ENCODE measurements at regions not wholly inside any gene's neighbourhood (a gene's known extent, or its start where the extent isn't known, plus 50 kb on each side); places are given as distances from the start of the nearest gene placed in this dataset.
"Not testable (repeated sequence)": the region's sequence is repeated elsewhere in the genome, so short reads cannot be mapped to it uniquely, and the experiment has no call there.

DNA sequence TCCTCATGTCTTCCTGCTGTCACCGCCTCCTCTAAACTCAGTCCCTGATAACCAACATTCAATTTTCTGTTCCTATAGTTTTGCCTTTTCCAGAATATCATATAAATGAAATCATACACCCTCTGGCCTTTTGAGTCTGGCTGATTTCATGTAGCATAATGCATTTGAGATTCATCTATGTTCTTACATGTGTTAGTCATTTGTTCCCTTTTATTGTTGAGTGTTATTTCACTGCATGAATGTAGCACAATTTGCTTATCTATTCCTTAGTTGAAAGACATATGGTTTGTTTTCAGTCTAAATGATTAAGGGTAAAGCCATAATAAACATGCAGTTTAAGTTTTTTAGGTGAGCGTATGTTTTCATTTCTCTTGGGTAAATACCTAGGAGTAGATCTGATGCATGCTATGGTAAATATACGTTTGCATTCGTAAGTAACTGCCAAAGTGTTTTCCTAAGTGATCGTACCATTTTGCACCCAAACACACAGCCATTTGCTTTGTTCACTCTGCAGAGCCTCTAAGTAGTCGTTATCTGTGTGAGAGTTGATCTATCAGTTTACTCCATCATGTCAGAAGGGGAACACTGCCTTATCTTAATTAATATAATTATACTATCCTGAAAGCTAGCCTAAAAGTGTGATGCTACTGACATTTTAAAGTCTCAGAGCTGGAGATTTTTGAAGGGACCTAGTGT is 460.8 kb downstream of the DMAC1 start:
- DNase-seq = no peak

DNA sequence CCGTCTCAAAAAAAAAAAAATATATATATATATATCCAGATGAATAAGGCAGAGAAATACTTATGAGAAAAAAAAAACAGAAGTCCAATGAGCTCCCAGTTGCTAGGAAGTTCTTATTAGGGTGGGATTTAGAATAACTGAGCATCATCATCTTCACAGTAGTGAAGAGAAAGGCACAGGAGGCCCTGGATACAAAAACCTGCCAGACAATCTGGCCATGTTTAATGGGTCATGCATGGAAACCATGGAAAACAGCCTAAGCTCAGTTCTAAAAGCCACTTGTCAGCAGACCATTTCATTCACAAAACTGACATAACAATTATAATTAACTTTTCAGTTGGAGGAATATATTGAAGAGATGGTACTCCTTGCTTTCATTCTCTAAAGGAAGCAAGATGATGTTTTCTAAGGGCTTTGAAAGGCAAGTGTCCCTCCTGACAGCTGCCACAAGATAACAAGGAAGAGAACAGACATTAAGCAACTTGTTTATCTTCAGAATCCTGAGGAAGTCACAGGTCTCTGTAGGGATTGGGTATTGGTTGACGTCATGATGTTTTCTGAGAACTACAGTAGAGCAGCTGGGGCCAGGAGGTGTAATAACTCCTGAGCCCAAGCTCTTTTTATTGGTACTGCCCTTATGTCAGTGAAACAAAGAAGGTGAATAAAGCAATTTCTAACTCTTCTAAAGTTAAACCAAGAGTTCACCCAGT is 463.1 kb downstream of the DMAC1 start:
- no peak for DNase-seq

DNA sequence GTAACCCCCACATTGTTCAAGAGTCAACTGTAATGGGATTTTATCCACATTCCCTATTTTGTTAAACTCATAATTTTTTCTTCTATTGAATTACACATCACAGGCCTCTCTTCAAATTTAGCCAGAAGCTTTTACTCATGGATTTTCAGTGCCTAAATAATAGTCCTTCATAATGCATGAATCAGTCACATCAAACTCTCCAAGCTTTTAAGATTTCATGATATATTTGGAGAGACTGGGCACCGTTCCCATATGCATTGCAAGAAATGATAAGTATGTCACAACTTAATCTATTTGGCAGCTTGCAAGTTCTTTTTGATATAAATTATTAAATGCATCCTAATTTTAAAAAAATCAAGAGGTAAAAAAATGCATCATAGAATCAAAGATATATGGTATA is 465.9 kb downstream of the DMAC1 start:
- DNase-seq = no peak

DNA sequence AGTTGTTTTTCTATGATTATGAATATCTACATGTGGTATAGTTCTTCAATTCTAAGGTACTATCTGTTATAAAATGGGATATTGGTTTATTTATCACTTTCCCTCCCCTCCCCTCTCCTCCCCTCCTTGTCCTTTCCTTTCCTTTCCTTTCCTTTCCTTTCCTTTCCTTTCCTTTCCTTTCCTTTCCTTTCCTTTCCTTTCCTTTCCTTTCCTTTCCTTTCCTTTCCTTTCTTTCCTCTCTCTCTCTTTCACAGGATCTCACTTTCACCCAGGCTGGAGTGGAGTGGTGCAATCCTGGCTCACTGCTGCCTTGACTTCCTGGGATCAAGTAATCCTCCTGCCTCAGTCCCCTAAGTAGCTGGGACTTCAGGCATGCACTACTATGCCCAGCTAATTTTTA is 466.8 kb downstream of the DMAC1 start:
- no peak for DNase-seq

DNA sequence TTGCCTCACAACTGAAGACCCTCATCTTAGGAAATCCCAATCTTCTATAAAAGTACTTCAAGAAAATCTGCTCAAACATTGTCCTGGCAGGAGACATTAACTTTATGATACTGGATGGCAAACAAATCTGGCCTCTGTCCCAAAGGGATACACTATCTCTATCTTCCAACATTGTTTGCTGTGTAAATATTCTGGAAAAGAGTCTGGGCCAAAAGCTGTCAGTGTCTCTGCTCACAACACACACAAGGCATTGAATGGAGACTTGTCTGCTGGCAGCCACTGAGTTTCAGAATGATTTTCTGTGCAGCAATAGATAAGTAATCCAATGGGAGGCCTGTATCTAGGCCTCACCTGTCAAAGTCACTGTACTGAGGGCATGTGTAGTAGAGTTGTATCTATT is 471.1 kb downstream of the DMAC1 start:
- DNase-seq = no peak

DNA sequence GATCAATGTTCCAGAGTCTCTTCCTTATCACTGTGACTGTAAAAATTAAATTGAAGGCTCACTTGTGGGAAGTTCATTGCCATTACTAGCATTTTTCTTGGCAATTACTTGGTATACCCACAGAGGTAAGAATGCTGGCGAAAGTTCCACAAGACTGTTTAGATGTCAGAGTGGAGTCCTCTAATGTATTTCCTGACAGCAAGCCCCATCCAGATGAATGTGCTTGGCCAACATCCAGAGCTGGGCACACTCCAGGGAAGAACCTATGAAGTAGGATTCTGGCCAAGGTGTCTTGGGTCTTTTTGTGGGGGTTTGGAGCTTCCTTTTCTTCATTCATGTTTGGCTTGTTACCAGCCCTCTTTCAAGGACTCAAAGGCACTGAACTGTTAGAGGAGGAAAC is 473.6 kb downstream of the DMAC1 start:
- DNase-seq = no peak

DNA sequence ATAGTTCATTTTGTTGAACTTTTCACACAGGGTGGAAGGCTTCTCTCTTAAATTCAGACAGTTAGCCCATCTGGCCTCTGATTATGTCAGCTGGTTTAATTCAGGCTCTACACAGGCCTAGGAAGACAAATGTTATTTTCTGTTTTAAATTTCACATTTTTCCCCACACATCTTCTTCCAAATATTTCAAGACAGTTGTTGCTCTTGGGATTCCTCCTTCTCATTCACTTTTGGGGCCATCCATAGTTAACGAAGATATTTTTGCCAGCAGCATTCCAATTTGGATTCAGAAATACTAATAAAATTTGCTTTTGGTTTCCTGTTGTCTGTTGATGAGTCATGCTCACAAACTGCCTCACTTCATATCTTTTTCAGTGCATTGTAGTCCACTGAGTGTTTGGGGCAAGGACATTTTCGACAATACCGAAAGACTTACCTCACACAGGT is 475.4 kb downstream of the DMAC1 start:
- DNase-seq = no peak

DNA sequence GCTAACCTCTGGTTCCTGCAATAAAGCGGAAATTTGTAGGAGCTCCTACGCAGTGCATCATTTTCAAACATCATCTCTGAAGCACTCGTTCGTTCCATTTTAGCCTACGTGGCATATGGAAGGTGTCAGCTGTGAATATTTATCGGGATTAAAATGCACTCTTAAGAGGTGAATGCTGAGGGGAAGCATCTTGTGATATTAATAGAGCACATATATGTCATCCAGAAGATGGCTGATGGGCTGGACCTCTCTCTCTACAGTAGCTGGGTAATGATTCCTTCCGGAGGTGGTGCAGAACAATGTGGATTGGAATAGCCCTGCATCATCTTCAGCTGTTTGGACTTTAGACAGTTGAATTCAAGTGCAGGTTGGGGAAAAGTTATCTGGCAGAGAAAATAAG is 478.7 kb downstream of the DMAC1 start:
- no peak for DNase-seq

DNA sequence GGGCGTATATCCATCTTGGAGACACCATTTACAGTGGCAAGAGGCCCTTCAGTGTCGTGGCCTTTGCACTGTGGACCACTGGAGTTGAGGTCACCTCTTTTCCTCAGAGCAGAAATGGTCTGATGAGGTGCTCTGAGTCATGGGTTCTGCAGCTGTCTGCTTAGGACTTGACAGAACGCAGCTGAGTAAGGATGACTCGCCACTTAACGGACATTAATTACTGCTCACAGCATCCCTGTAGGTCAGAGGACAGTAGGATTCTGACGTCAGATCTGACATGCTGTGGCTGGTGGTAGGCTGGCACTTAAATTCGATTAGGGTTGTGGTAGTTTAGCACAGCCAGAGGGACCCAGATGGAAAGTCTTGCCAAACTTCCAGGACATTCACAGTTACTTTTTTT is 479.4 kb downstream of the DMAC1 start:
- DNase-seq = no peak

DNA sequence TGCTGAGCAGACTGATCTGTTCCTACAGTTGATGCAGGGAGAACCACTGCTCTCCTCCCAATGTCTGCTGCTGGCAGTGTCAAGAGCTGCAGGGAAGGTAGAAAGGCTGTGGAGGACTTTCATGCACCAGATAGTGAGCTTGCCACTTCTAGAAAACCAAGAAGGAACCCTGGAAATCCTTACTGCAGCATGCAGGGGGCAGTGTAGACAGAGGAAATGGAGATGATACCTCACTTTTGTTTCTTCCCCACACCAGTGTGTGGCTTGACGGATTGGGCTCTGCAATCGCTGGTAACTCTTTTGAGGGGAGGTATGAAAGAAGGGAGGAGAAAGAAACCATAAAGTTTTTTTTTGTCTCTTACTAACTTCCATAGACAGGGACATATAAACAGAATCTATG is 480.7 kb downstream of the DMAC1 start:
- no peak for DNase-seq

DNA sequence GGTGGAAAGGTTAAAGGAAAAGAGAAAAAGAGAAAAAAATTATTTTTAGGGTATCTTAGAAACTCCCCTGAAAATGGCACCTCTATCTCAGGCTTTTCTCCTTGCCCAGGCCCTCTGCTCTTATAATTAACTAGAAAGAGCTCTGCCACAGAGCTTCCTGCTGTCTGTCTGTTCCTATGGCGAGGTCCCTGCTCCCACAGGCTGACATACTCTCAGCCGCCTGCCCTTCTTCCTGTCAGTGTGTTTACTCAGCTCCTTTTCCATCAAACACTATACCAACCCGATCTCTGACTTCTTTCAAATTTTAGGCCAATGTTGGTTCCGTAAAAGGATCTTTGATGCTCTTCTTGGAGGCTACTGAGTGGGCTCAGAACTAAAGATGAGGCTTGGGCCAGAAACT is 482.6 kb downstream of the DMAC1 start:
- no peak for DNase-seq

DNA sequence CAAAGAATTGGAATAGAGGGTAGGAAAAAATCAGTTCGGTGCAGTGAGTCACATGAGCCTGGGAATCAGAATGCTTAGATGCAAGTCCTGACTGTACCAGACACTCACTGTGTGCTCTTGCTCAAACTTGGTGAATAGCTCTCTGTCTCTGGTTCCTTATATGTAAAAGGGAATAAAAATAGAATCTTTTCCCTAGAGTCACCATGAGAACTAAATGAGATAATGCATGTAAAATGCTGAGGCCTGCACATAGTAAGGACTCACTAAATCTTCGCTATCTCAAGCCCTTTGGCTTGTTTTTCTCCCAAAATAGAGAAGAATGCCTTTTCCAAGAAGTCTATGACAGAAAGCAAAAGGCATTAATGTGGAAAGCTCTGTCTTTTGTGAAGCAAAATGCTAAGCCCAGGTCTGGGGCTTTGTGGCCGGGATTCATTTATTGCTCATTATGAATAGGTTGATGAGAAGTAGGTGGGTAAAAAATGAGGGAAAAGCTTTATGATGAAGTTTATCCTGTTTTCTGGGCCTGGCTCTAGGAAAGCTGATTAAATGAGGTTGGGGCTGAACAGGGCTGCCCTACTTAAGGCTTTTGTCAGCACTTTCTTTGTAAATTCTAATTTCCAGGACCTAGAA is 483.3 kb downstream of the DMAC1 start:
- no peak for DNase-seq

DNA sequence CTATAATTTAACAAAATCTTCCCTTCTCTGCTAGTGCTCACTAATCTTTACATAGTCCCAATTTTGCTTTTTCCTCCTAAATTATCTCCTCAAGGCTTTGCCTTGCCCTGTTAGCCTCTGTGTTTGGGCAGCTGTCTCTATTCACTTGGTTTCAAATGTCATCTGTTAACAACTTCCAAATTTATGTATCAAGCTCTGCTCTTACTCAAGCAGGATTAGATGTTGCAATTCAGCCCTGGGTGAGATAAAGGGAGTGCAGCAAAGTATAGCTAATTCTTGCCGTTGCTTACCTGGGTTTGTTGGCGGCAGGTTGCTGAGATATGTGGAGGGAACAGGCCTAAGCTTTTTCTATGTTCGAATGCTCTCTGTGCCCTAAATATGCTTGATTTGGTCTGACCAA is 483.8 kb downstream of the DMAC1 start:
- no peak for DNase-seq

DNA sequence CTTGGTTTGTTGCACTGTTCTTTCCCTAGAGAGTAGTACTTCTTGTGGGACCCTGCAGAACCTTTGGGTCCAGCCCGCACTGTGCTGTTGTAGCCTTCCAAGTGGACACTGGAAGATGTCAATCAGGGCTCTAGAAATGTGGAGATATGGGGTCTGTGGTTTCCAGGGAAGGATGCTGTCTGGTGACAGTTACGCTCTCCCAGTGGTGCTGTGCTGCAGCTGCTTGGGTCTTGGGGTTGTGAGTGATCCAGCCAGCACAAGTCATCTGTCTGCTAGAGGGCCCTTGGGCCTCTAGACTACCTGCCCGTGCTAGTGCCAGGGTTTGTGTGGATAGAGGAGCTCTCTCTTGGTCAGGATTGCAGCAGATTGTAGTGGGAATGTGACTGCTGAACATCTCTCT is 484.5 kb downstream of the DMAC1 start:
- no peak for DNase-seq

DNA sequence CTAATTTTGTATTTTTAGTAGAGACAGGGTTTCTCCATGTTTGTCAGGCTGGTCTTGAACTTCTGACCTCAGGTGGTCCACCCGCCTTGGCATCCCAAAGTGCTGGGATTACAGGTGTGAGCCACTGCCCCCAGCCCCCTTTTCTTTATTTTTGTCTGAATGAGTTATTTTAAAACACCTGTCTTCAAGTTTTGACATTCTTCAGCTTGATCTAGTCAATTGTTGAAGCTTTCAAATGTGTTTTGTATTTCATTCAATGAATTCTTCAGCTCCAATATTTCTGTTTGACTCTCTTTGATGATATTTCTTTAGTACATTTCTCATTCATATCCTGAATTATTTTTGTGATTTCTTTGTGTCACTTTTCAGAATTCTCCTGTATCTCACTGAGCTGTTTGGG is 486.2 kb downstream of the DMAC1 start:
- no peak for DNase-seq

DNA sequence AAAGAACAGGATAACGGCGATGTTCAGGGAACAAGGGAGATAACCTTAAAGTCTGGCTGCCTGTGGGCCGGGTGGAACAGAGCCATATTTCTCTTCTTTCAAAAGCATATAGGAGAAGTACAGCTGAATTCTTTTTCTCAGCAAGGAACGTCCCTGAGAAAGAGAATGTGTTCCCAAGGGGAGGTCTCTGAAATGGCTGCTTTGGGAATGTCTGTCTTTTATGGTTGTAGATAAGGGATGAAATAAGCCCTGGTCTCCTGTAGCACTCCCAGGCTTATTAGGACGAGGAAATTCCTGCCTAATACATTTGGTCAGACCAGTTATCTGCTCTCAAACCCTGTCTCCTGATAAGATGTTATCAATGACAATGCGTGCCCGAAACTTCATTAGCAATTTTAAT is 490.5 kb downstream of the DMAC1 start:
- not testable (repeated sequence) for DNase-seq

DNA sequence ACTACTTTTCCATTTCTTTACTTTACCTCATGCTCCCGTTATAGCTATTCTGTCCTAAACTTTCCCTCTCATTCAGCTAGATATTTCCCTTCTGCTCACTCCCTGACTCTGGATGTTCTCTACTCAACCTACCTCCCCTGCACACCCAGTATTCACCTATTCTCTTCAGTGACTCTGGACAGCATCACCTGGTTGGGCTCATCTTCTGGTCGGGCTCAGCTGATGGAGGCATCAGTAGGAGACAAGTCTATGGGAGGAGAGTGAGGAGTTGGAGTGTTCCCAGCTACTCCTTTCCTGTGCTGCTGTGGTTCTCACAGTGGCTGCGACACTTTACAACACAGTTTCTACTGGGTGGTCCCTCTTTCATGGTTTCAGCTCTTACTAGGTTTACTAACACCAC is 493.9 kb downstream of the DMAC1 start:
- no peak for DNase-seq

DNA sequence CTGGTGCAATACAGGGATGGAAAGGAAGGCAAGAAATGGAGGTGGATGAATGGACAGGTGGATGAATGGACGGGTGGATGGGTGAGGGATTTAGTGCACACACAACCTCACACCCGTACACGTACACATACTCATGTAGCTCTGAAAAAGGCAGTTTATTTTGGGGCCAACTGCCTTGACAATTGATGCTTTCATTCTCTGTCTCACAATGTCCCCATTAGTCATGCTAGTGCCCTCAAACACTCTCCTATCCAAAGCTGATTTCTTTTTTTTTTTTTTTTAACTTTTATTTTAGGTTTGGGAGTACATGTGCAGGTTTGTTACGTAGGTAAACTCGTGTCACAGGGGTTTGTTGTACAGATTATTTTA is 495.0 kb downstream of the DMAC1 start:
- DNase-seq = no peak

DNA sequence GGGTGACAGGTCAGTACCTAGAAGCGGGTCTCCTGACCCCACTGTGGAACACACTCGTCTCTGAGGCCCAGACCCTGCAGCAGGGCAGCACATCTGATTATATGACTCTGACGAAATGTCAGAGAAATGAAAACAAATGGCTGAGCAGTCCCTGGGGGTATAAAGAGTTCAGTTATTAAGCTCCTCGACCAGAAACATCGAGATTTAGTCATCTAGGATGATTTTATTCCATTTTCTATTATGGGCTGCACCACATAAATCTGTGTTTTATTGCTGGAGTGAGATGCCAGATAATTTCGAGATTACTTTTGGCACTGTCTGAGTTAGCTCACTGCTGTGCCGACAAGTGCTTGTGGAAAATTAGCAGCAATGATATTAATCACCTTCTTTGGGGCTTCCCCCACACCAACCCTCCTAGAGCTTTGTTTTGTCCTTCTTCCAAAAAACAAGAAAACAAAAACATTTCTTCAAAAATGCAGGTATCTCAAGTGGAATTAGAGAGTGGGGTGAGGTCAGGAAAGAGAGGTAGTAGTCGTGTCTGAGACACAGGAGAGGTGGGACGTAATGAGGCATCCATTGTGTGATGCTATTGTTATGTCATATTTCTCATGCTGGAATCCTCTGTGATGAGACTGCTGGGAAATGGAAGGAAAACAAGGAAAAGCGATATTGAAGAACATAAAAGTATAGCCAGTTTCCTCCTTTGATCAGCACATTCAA is 495.5 kb downstream of the DMAC1 start:
- DNase-seq = no peak

DNA sequence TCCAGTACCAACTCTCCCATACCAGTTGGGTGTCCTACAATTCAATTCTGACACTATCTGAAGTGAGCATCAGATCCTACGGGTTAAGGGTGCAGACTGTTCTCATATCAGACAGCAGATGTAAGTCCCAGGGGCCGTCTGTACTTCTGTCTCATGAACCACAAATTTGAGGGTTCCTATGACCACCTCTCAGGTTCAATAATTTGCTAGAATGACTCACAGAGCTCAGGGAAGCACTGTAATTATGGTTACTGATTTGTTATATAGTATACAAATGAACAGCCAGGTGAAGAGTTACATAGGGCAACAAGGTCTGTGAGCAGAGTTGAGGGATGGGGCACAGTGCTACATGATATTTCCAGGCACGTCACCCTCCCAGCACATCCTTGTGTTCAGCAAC is 499.1 kb downstream of the DMAC1 start:
- no peak for DNase-seq

DNA sequence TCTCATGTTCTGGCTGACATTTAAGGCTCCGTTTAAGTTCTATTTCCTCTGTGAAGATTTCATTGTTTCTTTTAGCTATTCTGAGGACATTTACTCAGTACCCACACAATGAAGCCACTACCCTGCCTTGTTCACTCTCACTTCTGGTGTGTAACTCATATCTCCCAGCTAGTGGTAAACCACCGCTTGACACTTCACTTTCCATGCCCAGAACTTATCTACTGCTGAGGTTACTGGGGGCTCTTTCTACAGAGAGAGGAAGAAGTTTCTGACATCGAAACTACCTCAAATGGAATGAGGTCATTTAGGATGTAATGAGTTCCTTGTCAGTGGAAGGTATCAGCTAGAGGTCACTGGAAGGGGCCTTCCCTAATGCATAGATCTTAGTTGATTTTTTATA is 501.5 kb downstream of the DMAC1 start:
- DNase-seq = peak; percentile 6

DNA sequence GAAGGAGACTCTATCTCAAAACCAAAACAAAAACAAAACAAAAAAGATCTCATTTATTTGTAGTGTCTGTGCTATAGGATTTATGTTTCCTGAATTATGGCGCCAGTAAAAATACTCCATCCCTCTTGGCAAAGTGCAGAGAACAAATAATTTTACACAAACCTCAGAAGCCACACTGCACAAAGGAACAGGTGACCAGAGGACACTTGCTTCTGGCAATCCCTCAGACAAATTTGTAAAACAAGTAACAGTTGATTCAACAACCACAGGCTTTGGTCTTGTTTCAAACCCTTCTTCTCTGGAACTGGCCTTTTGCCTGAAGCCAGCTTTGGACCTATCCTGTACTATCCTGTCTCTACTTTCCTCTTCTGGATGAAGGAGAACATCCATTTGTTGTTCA is 502.1 kb downstream of the DMAC1 start:
- no peak for DNase-seq

DNA sequence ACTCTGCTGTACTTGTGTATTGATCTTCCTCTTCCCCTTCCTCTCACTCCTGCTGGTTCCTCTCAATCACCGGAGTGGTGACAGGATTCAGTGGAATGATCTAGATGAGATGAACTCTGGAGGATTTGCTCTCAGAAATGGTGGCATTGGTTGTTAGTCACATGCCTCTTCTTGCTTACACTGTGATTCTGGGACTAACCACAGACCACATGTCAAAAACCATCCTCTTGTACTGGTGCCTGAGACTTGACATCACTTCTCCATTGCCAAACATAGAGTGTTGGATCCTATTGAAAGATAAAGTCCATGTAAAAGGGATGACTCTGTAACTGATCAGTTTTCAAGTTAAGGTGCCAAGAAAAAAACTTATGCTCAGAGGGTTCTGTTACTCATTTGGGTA is 506.5 kb downstream of the DMAC1 start:
- DNase-seq = no peak

DNA sequence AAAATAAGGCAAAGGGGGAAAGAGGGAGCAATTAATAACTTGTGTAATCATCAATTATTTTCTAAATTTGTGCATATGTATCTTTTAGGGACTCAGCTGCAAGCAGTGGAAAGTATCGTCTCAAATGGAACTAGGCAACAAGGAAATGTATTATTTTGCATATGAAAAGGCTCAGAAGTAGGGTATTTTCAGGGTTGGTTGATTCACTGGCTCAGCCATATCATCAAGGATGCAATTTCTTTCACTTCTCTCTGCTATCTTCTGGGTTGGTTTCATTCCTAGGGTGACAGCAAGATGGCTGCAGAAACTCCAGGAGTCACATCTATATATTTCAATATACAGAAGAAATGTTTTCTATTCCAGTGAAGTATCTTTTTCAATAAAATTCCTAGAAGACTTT is 509.8 kb downstream of the DMAC1 start:
- DNase-seq = no peak

All from CD4-positive, alpha-beta T cell treated with Interleukin-10 for 1 hour (primary cell).